NCI-H128 (cell line): ENCODE measurements at regions not wholly inside any gene's neighbourhood (a gene's known extent, or its start where the extent isn't known, plus 50 kb on each side); places are given as distances from the start of the nearest gene placed in this dataset.
"Not testable (repeated sequence)": the region's sequence is repeated elsewhere in the genome, so short reads cannot be mapped to it uniquely, and the experiment has no call there.

Experiments
- DNase-seq: peaks from one replicate; lab custom pipeline; 2025; ENCODE audit not compliant: unreplicated experiment; lab: John Stamatoyannopoulos, UW

DNA sequence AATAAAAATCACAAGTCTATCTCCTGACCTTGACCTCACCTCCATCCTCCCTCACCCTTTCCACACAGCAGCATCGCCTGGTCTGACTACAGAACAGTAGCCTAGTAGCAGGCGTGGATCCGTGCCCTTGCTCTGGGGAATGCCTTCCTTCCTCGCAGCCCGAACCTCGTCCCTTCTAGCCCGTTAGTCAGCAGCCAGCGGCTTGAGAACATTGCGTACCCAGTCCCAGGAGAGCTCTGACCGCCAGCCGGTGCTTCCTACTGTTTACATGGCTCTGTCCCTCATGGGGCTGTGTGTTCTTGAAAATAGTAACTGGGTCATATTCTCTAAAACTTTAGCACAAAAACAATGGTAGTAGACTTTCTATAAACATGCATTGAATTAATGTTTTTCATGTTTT, 682.7 kb upstream of the IGFBP3 start:
- no peak for DNase-seq

DNA sequence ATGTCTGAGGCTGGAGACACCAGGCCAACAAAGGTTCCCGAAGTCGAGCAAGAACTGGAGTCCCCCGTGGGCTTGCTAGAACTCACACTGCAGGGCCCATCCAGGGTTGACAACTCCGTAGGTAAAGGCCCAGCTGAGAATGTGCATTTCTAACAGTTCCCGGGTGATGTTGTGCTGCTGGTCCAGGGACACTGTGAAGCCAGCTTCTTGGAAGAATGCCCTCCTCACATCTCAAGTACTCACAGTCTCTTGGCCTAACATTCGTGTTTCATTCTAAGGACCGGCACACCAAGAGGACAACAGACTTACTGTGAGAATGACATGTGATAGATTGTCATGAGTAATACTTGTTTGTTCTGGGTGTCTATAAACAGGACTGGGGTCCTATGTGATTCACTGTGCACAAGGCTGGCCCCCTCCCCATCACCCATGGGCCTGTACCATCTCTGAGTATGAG, 682.3 kb upstream of the IGFBP3 start:
- DNase-seq: no peak

DNA sequence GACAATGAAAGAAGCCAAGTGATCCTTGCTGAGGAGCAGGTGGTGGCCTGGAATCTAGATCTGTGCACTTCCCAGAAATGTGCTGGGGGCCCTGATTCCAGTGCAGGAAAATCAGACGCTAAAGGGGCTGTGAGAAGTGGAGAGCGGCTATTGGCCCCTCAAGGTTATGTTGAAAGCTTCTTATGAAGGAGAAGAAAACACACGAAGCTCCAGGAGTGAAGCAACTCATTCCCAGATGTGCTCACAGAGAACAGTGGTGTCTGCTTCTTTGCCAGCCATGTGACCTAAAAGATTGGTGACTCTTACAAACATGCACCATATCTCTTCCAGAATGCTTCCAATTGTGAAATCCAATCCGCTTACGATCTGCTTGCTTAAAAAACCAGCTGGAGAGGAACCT, 679.3 kb upstream of the IGFBP3 start:
- DNase-seq: no peak

DNA sequence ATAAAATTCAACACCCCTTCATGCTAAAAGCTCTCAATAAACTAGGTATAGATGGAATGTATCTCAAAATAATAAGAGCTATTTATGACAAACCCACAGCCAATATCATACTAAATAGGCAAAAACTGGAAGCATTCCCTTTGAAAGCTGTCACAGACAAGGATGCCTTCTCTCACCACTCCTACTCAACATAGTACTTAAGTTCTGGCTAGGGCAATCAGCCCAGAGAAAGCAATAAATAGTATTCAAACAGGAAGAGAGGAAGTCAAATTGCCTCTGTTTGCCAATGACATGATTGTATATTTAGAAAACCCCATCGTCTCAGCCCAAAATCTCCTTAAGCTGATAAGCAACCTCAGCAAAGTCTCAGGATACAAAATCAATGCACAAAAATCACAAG, 673.8 kb upstream of the IGFBP3 start:
- DNase-seq: not testable (repeated sequence)

DNA sequence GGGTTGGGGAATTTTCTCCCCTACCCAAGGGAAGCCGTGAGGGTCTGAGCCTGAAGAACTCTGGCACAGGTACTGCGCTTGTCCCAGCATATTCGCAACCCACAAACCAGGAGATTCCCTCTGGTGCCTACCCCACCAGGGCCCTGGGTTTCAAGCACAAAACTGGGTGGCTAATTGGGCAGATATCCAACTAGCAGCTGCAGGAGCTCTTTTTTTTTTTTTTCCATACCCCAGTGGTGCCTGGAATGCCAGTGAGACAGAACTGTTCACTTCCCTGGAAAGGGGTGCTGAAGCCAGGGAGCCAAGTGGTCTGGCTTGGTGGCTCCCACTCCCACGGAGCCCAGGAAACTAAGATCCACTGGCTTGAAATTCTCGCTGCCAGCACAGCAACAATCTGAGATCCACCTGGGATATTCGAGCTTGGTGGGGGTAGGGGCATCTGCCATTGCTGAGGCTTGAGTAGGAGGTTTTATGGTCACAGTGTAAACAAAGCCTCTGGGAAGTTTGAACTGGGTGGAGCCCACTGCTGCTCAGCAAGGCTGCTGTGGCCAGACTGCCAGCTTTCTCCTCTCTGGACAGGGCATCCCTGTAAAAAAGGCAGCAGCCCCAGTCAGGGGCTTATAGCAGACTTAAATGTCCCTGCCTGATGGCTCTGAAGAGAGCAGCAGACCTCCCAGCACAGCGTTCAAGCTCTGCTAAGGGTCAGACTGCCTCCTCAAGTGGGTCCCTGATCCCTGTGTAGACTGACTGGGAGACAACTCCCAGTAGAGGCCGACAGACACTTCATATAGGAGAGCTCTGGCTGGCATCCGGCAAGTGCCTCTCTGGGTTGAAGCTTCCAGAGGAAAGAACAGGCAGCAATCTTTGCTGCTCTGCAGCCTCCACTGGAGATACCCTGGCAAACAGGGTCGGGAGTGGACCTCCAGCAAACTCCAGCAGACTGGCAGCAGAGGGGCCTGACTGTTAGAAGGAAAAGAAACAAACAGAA, 670.1 kb upstream of the IGFBP3 start:
- not testable (repeated sequence) for DNase-seq

DNA sequence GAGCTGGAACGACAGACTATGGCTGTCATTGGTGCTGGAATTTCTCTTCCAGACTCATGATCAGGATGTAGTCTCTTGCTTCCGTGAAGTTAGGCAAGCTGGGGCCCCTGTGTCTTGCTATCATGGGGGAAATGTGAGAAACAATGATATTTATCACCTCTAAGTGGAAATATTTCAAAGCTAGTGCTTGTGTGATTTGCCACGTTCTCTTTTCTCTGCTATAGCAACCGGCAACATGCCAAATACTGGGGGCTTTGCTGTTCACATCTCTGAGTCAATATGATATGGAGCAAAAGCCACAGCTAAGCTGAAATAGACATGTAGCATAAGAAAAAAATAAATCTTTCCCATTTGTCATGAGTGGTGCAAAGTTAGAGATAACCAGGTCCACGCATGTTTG, 668.2 kb upstream of the IGFBP3 start:
- no peak for DNase-seq

DNA sequence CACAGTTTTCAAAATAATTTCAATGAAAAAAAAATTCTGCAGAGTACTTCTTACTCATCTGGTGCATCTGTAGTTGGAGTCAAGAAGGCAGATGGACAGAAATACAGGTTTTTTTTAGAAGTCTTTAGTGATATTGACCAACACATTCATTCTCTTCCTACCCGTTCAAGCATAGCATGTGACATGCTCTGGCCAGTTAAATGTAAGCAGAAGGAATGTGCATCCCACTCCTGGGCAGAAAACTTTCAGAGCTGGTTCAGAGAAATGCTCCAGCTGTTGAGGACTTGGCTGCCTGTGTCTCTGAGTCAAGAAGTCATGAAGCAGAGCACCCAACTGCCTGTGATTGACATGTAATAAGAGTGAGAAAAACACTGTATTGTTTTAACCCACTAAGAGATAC, 665.3 kb upstream of the IGFBP3 start:
- DNase-seq: no peak

DNA sequence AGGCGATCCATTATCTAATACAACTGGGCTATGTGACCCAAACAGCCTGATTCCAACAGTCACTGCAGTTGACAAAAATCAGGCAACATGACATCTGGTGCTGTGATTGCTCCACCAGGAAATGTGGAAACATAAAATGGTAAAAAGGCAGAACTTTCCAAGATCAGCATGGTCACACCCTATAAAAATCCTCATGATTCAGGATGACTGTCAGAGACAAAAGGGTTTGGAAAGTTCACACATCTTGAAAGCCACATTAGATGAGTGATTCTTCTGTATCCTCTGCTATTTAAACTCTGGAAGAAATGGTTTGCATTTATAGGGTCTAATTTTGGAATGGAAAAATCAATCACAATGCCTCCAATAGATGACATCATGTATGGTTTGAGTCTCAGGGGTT, 662.6 kb upstream of the IGFBP3 start:
- DNase-seq: no peak

DNA sequence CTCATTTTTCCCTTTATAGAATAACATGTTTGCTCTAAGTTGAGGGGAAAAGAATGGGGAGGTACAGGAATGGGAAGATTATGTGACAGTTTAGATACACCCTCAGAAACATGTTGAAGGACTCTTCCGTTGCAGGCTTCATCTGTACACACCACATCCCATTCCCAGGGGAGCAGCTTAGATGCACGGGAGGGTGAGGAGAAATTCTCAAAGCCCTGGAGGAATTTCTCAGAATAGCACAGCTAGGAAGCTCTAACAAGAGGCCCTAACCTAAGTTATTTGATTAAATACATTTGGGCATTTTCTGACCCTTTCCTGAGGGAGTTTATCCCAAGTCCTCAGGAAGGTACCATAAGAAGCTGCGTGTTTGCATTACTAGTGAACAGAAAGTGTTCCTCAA, 660.2 kb upstream of the IGFBP3 start:
- no peak for DNase-seq

DNA sequence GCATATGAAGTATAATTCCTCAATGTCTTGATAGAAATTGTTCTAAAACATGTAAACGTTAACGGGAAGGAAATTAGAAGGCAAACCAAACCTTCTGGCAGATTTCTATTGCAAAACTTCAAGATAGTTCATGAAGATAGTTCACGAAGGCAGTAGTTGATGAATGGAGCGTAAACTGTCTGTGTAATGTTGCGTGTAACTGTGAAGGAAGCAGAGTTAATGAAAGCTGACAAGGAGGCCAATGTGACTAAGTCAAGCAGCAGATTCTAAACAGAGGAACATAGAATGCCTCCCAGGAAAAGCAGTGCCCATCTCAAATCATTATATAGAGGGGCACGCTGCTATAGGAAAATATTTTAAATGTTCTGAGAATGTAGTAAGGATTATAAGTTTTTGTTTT, 659.7 kb upstream of the IGFBP3 start:
- DNase-seq: no peak

DNA sequence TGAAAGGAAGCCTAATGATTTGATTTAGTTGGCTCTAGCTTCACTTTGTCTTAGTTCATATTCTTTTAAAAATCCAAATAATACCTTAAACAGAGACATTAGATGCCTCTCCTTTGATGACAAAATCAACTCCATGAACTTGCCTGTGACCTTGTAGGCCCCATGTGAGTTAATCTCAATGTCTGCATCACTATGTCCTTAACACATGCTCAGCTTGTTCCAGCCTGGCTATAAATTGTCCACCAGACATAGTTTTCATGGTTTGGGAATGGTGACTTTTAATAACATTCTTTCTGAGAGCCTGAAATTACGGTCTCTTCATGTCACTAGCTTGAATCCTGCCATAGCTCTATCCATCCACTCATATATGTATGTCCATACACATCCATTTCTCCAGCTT, 656.3 kb upstream of the IGFBP3 start:
- no peak for DNase-seq

DNA sequence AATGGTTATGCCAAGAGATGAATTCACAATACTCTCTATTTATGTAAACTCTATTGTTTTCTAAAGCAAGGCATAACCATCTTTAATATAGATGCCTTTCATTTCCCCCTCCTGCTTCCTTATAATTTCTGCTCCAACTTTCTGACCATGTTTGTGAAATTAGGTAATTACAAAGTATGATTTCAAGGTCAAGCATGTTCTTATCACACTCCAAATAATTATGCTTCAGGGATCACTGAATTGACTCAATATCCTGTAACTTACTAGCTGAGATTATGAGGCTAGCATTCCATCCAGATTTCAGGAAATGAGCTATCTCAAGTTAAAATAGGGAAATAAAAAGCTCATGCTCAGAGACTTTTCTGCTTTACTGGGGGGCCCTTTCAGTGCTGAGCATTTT, 655.9 kb upstream of the IGFBP3 start:
- no peak for DNase-seq

DNA sequence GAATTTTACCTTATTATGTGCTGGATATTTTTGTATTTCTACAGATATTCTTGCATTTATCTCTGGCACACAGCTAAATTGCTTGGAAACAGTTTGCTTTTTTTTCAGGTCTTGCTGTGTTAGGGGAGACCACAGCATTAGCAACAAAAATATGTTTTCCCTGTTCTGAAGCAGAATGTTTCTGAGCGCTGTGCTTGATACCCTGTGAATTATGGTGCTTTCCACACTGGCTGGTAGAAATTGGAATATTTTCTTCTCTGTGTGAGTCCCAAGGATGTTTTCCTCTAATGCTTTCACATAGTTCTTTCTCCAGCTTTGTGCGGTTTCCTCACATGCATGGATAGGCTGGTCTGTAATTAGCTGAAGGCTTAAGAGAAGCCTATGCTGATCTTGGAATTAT, 651.6 kb upstream of the IGFBP3 start:
- DNase-seq: no peak

DNA sequence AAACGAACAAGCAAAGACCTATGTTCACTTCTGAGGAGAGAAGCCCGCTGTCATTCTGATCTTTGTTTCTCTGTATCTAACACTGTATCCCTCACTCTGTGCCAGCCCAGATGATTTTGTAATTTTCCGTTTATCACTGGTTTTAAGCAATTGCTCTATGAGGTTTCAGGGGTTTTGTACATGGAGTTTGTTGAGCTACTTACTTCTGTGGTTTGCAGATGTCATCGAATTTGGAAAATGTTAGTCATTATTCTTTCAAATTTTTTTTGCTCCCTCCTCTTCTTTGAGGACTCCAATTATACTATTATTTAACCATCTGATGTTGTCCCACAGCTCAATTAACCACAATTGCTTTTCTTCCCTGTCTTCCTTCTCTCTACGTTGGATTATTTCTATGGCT, 650.9 kb upstream of the IGFBP3 start:
- DNase-seq: no peak

DNA sequence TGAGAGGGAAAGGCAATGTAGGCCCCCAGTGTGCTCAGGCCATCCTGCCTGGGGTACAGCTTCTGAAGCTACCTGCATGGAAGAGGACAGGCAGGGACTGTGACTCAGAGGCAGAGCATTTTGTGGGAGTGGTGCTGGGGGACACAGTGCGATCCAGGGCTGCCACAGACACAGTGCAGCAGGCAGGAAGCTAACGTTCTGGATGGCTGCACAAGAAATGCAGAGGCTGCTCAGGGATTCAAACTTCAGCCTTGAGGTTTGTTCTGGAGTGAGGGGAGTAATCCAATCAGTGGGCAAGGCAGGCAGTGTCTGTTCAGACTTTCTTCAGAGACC, 648.0 kb upstream of the IGFBP3 start:
- no peak for DNase-seq

DNA sequence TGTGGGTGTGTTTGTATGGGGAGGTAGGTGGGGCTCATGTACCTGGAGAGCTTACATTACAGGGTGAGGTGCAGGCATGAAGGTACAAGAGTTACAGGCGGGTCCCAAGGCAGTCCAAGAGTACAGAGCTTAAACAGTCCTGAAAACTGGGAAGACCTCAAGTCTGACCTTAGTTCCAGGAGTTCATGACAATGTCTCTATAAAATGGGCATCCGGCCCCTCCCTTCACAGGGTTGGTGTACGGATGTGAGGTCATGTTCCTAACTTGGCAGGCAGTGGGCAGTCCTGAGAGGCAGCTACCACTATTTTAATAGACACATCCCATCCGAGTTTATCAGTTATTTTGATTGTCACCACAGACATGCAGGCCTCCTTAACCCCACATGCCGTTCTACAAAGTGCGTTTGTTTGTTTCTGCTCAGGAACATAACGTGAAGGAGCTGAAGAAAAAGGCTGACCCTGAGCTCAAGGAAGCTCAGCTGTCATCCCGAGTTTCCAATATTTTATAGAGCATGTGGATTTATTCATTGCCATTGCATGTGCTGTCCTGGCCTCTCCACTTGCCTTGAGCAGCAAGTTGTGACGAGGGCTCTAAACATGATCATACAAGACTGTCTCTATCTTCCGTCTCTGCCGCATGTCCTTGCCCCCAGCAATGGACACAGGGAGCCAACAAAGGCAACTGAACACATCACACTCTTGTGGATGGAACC, 647.5 kb upstream of the IGFBP3 start:
- DNase-seq: no peak

DNA sequence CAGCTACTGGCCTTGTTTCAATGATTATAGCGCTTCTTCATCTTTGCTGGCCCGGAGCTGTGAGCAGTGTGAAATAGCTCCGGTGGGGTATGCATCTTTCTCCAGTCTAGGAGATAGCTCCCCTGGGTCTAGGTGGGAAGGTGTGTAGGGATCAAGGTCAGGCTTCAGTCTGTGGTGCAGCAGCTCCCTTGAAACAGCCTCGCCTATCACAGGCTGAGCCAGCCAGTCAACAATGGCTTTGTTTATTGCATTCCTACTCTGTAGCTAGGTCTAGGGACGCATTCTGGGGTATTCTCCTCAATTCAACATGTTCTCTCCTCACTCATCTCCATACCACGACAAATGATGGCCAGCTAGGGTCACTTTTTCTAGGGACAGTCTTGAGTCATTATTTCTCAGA, 646.8 kb upstream of the IGFBP3 start:
- DNase-seq: no peak

DNA sequence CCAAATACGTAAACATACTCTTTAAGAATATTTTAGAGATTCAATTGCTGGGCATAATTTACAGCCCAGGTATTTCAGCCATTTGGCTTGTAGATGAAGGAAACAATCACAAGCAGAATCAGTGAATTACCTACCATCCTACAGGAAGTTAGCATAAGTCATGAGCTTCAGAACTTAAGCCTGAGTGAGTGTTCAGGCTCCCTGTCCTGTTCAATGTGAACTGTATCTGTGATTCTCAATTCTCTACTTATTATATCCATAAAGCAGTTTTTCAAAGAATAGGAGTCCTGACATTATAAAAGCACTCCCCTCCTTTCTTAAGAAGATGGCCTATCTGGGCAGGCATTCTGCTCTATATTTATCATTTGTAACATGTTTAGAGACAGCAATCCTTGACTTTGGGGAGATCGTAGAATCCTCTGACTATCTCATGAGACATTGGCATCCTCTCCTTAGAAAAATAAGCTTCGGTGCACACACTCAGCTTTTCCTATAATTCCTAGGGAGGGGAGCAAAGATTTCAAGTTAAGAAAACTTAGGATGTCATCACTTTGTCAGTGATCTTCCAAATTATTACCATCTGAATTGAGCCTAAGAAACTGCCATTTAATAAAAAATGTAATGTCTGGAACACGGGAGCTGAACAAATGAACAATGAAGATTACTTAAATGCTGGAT, 645.2 kb upstream of the IGFBP3 start:
- DNase-seq: no peak

DNA sequence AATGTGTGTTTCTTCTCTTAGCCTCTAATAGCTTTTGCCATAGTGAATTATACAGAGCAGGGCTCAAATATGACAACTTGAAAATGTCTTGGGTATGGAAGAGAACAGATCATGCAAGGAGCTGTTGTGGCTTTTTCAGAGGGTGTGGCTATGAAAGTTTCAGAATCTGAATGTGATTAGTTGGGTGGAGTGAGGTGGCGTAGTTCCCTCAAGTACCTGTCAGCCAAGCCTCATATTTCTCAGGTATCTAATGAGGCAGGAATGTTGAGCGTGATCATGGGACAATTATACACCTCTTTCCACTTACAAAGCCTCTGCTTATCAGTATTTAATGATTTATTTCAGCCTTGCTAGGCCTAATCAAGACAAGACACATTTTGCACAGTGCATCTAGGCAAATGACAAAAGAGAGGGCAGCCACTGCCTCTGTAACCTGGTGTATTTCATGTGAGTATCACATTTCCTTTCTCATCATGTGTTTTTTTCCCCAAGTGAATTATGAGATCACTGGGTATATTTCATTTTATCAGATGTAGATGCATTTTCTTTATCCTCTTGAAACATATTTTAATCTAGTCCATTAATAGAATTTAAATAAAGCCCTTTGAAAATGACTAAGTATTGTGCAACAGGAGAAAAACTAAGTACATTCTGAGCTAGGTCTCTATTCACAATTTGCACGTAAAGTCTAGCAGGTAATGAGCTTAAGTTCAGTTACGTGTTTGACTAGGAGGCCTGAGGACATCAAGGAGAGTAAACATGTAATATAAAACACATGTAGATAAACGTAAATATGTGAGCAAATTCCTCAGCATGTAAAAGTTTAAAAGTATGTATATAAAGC, 644.4 kb upstream of the IGFBP3 start:
- DNase-seq: no peak

DNA sequence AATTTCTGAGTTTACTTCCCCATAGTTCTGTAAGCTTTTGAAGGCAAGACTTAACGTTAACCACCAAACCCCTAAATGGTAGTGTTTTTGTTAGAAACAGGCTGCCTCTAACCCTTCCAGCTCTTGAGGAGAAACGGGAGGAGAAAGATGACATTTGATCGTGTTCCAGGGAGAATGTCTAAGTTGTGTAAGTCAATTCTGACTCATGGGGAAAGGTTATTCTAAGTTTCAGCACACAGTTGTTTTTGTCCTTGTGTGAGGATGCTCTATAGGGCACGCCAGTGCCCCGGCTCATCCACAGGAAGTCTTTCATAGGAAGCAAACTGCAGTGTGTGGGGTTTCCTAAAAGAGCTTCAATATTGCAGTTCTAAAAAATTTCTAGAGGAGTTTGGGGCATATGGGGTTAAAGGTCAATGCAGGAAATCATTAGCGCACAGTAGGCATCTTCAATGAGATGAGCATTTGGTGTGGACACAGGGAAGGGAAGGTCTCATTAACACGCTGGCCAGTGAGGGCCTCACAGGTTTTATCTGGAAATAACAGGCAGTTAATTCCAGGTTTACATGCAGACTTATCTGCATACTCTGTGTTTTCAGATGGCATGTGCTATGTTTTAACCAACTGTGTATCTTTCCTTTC, 638.2 kb upstream of the IGFBP3 start:
- DNase-seq: no peak
